Stomach (tissue), 4 donors: ENCODE measurements at regions not wholly inside any gene's neighbourhood (a gene's known extent, or its start where the extent isn't known, plus 50 kb on each side); places are given as distances from the start of the nearest gene placed in this dataset.

Experiments used
- CTCF ChIP-seq, 7 experiments: fragments of 450-650 bp in 4 of 7; fragments of 200-600 bp in 3 of 7; sonication (generic) in 3 of 7; IDR thresholded peaks; one replicate each; pipeline ENCODE4 v1.5.1; 2016 to 2019; ENCODE audit warnings: antibody characterized with exemption in 7 of 7, control low read depth in 2 of 7, mild to moderate bottlenecking in 1 of 7
- EP300 ChIP-seq: sonication (generic); formaldehyde crosslinking; IDR thresholded peaks from one replicate; pipeline ENCODE4 v1.6.1; 2017; ENCODE audit warnings: antibody characterized with exemption
- POLR2A ChIP-seq, 4 donors: fragments of 450-650 bp; IDR thresholded peaks; one replicate each; pipeline ENCODE4 v1.6.1; 2016; ENCODE audit warnings: antibody characterized with exemption in 4 of 4, control low read depth in 2 of 4, mild to moderate bottlenecking in 1 of 4, moderate library complexity in 1 of 4

- TF ChIP-seq CTCF (IDR thresholded peaks at IDR 0.05) (no peak), POLR2A (IDR thresholded peaks at IDR 0.05) (no peak), EP300 (no peak)
Measured at GRCh38 chr3:177370246-177370822, 173.1 kb upstream of the TBL1XR1 start.
